Inflammatory macrophage treated with lipopolysaccharide for 4 hours (primary cell): ENCODE measurements at regions not wholly inside any gene's neighbourhood (a gene's known extent, or its start where the extent isn't known, plus 50 kb on each side); places are given as distances from the start of the nearest gene placed in this dataset.

Source experiments
- DNase-seq: peaks from one replicate; pipeline ENCODE4 v3.0.0-alpha.2; 2020

- no peak for DNase-seq
Measured at GRCh38 chr18:72922895-72923294, 55.1 kb upstream of the NETO1 start.
